ENCODE measurements at regions not wholly inside any gene's neighbourhood (a gene's known extent, or its start where the extent isn't known, plus 50 kb on each side); places are given as distances from the start of the nearest gene placed in this dataset.

GRCh38 chr9:18071651-18072060, 402.3 kb upstream of the ADAMTSL1 start:
- DNase-seq (ENCODE audit: low spot score), result no peak

GRCh38 chr9:18073002-18073401, 401.0 kb upstream of the ADAMTSL1 start:
- no peak for DNase-seq (ENCODE audit: low spot score)

DNA sequence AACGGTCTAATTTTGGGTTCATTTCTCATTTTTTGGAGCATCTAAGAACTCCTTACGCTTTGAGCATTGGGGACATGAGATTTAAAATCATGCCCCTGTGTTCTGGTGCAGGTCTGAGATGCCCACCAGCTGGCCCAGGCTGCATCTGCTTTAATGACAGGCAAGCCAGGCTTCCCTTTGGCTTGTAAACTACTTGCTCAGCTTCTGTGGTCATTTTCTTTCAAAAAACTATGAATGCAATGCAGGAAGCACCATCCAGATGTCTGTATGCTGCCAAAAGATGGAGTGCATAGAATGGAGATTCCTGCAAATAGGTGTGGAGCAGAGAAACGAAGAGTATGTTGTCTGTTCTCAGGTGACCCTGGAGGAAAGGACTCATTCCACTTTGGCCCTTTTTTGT, 399.9 kb upstream of the ADAMTSL1 start:
- no peak for DNase-seq (ENCODE audit: low spot score)

GRCh38 chr9:18075253-18075952, 398.6 kb upstream of the ADAMTSL1 start:
- DNase-seq (ENCODE audit: low spot score), result peak; percentile 66

DNA sequence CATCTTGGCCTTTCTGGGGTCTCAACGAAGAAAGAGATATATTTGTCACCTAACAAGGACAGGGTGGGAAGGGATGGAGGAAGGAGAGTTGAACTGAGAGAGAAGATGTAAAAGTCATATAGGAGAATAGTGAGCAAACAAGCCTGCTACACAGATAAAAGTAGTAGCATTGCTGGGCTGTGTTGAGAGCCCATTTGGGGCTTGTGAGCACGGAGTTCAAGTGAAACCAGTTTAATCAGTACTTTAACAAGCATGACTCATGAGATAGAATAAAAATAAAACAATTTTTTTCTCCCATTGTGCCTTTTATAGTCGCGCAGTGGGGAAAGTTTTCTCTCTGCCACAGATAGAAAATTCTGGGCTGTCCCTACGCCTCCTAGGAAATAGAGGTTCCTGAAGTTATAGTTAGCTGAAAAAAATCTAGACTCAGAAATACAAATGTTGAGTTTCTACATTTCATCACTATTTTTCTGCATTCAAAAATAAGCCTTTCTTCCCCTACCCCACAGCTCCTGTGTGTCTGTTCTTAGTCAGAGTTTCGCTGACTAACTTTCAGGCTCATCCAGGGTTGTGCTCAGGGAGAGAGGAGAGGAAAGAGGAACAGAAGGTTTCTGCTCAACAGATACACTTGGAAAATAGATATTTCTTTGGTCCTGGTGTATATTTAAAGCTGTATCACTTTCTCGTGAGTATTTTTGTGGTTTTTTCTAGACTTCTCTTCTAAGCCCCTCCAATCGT, 395.8 kb upstream of the ADAMTSL1 start:
- peak; percentile 88 for DNase-seq (ENCODE audit: low spot score)

GRCh38 chr9:18092138-18092537, 381.8 kb upstream of the ADAMTSL1 start:
- DNase-seq (ENCODE audit: low spot score), result no peak

- DNase-seq (ENCODE audit: low spot score), result no peak
Observed at GRCh38 chr9:18106006-18106560, 367.9 kb upstream of the ADAMTSL1 start.

DNA sequence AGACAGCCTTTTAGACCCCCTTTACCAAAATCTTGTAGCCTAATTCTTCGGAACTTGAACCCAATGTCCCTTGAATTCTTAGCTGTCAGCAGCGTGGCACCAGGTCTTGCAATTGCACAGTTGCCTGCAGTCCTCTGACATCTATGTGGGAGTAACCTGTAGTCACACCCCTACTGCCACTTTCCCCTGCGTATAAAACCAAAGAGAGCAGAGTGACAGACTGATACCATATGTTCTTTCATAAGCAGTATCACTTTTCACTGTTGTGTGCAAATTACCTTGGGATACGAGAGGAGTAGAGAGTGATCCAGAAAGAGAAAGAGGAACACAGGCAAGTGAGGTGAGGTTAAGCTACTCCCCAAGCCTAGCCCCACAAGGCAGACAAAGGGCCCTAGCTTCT, 364.3 kb upstream of the ADAMTSL1 start:
- DNase-seq (ENCODE audit: low spot score), result no peak

- DNase-seq (ENCODE audit: low spot score), result no peak
Observed at GRCh38 chr9:18111146-18111545, 362.8 kb upstream of the ADAMTSL1 start.

GRCh38 chr9:18114559-18115475, 359.1 kb upstream of the ADAMTSL1 start:
- peak; percentile 52 for DNase-seq (ENCODE audit: low spot score)

GRCh38 chr9:18118268-18118667, 355.7 kb upstream of the ADAMTSL1 start:
- no peak for DNase-seq (ENCODE audit: low spot score)

DNA sequence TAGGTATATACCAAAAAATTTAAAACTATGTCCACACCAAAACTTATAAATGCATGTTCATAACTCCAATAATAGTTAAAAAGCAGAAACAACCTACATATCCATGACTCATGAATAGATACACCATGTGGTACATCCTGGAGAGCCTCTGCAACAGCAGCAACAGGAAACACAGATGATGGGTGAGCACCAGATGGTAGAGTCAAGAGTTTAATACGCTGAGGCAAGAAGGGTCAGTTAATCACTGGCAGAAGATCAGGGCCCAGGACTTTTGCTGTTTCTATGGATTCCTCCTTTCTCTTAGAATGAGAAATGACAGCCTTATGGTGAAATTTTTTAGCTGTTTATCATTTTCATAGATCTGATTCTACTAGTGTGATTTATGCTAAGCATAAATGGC, 351.8 kb upstream of the ADAMTSL1 start:
- DNase-seq (ENCODE audit: low spot score), result peak; percentile 25

DNA sequence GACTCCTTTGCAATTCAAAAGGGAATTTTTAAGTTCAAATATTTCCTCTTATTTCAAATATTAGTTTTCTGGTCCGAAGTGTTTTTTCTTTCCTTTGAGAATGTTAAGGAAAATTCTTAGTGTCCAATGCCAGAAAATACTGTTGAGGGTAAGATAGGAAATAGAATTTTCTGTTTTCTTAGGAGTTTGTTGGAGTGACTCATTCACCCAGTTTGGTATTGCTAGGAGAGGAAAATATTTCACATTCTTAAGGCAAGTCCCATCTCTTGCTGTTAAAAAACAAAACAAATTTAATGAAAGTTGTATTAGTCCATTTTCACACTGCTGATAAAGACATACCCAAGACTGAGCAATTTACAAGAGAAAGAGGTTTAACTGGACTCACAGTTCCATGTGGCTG, 349.2 kb upstream of the ADAMTSL1 start:
- DNase-seq (ENCODE audit: low spot score), result no peak

DNA sequence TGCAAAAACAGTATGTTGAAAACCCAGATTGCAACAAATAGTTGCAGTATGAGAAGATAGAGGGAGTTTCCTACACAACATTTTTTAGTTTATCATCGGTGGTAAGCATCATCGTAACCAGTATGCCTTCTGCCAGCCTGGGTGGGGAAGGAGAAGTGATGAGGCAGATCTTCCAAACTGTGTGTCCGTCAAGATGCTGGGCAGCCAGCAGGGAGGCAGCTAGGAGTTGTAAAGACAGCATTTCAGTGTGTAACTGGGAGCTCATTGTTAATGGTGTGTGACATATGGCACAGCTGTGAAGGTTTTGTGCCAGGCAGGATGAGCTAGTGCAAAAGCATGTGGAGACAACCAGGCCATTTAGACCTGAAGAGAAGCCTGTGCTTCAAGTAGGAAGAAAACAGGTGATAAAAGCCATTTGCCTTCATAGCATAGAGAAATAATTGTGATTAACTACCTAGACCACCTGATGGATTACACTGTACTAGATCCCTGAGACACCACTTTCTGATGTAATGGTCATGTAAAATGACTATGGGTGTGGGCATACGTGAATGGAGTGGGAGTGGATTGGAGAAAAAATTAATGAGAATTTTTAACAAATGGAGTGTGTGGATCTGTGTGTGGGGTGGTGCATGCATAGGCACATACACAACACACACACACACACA, 347.0 kb upstream of the ADAMTSL1 start:
- peak; percentile 30 for DNase-seq (ENCODE audit: low spot score)

DNA sequence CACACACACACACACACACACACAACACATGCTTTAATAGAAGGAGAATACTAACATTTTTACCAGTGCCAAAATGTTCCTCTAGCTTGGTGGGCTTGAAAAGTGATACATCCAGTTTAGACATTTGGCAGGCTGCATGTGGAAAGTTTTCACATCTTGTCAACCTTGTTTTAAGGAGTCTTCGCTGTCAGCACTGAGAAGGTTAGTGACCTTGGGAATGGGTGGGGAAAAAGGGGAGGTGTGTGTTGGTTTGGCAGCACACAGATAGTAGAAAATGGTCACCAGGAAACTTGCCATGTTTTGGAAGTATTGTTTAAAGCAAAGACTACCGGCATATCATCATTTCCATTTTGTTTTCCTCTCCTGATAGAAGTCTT, 346.5 kb upstream of the ADAMTSL1 start:
- DNase-seq (ENCODE audit: low spot score), result no peak

DNA sequence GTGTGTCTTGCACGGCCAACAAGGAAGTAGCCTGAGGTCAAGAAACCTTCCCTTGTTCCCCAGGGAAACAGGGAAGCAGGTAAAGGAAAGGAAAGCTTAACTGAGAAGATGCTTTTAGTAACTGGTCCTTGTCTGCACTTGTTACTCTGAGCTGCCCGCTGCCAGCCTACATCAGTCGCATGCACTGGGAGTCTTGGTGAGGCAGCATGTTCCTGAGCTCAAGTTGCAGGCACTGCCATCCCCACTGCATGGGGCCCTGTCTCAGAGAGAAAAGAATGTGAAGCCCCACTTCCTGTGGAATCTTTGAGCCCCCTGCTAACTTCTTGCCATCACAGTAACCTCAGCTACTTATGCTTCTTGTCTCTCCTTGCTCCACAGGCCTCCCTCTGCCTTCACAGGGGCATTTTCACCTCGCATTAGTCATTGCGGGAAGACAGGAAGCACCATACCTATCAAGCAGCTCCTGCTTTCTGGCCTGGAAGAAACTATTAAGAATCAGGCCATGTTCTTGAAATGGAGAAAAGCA, 344.1 kb upstream of the ADAMTSL1 start:
- no peak for DNase-seq (ENCODE audit: low spot score)

DNA sequence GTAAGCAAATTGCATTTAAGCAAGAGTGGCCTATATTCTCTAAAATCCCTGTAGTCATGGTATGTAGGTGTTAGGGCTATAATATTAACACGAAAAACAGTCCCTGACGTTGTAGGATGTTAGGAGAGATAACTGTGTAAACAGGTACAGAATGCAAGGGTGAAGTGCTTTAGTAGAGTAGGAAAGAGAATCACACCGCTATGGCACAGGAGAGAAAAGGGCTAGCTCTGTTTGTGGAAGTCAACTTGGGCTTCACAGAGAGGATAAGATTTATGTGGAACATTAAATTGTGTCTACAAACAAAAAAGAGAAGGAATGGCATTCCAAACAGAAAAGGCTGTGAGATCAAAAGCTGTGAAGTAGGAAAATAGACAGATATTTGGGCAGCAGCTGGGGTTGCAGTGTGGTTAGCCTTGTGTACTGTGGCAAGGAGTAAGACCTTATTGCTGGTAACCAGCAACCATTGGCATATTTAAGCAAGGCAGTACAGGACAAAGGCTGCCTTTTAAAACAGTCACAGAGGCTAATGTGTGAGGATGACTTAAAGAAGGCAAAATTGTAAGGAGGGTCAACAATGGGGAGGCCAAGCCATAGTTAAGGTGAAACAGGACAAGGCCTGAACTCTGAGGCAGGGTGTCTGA, 337.5 kb upstream of the ADAMTSL1 start:
- DNase-seq (ENCODE audit: low spot score), result no peak

DNA sequence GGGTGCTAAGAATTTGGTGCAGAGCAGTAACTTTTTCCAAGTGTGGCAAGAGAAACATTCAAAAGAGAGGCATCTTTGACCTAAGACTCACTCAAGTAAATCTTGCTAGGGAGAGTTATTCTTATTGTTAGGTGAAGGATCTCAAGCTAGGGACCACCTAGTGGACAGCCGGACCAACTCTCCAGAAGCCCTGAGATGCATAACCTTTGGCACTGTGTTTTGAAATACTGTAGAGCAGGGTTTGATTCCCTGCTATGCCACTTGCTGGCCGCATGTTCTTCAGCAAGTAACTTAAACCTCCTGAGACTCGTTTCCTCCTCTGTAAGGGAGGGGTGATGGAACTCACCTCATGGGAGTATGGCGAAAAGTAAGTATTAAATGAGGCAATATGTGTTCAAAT, 336.1 kb upstream of the ADAMTSL1 start:
- no peak for DNase-seq (ENCODE audit: low spot score)

- peak; percentile 81 for DNase-seq (ENCODE audit: low spot score)
Observed at GRCh38 chr9:18138656-18139055, 335.3 kb upstream of the ADAMTSL1 start.

DNA sequence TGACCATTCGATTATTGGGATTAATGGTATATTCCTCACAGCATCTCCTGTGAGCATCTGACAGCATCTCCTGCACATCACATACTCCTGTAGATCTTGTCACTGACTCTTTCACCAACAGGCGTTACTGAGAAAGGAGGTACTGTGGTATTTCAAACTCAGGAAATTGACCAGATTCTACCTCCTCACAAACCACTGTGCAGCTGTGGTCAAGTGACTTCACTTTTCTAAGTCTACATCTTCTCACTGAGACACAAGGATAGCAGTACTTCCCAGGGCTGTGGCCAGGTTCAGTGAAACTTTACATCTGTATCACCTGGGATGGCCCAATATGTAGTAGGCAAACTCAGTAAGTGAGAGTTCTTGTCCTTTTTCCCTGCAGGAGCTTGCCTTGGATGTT, 332.3 kb upstream of the ADAMTSL1 start:
- DNase-seq (ENCODE audit: low spot score), result no peak

All from umbilical cord (tissue), 1 donor.